ENCODE measurements at regions not wholly inside any gene's neighbourhood (a gene's known extent, or its start where the extent isn't known, plus 50 kb on each side); places are given as distances from the start of the nearest gene placed in this dataset.
A peak's percentile ranks its signal among the peaks of the same experiment; 100 is the strongest.

GRCh38 chrX:22396408-22396807, 123.7 kb downstream of the CBLL2 start:
- DNase-seq: peak; percentile 21

- peak; percentile 73 for DNase-seq
Observed at GRCh38 chrX:22397566-22397965, 124.9 kb downstream of the CBLL2 start.

- peak; percentile 53 for DNase-seq
Observed at GRCh38 chrX:22399437-22400192, 126.9 kb downstream of the CBLL2 start.

- no peak for DNase-seq
Observed at GRCh38 chrX:22404297-22404696, 131.6 kb downstream of the CBLL2 start.

GRCh38 chrX:22406201-22406737, 133.6 kb downstream of the CBLL2 start:
- peak; percentile 22 for DNase-seq

GRCh38 chrX:22409418-22409817, 136.7 kb downstream of the CBLL2 start:
- DNase-seq: no peak

- DNase-seq: no peak
Observed at GRCh38 chrX:22424122-22424915, 151.6 kb downstream of the CBLL2 start.

GRCh38 chrX:22424919-22425318, 152.2 kb downstream of the CBLL2 start:
- DNase-seq: no peak

GRCh38 chrX:22429704-22430103, 157.0 kb downstream of the CBLL2 start:
- DNase-seq: no peak

GRCh38 chrX:22430701-22431100, 158.0 kb downstream of the CBLL2 start:
- DNase-seq: no peak

- DNase-seq: no peak
Observed at GRCh38 chrX:22433292-22434070, 160.8 kb downstream of the CBLL2 start.

- DNase-seq: no peak
Observed at GRCh38 chrX:22445880-22446279, 173.2 kb downstream of the CBLL2 start.

GRCh38 chrX:22462959-22463358, 190.2 kb downstream of the CBLL2 start:
- no peak for DNase-seq

GRCh38 chrX:22467571-22467970, 194.9 kb downstream of the CBLL2 start:
- DNase-seq: no peak

GRCh38 chrX:22481436-22481835, 208.7 kb downstream of the CBLL2 start:
- DNase-seq: peak; percentile 72

- peak; percentile 14 for DNase-seq
Observed at GRCh38 chrX:22486296-22486695, 213.6 kb downstream of the CBLL2 start.

GRCh38 chrX:22516893-22517292, 244.2 kb downstream of the CBLL2 start:
- no peak for DNase-seq

- no peak for DNase-seq
Observed at GRCh38 chrX:22520128-22520828, 247.6 kb downstream of the CBLL2 start.

GRCh38 chrX:22526339-22526738, 253.6 kb downstream of the CBLL2 start:
- peak; percentile 92 for DNase-seq

GRCh38 chrX:22527302-22527701, 254.6 kb downstream of the CBLL2 start:
- no peak for DNase-seq

GRCh38 chrX:22533898-22534297, 261.2 kb downstream of the CBLL2 start:
- no peak for DNase-seq

GRCh38 chrX:22534643-22535042, 261.9 kb downstream of the CBLL2 start:
- peak; percentile 89 for DNase-seq

Data from fibroblast of skin of scalp (primary cell).